Neutrophil (primary cell): ENCODE measurements at regions not wholly inside any gene's neighbourhood (a gene's known extent, or its start where the extent isn't known, plus 50 kb on each side); places are given as distances from the start of the nearest gene placed in this dataset.
A peak's percentile ranks its signal among the peaks of the same experiment; 100 is the strongest.

ENCODE experiments used
- H3K27ac ChIP-seq: fragments of 200-600 bp; sonication (generic); 2 replicates; pipeline ENCODE4 v1.5.1; 2016; ENCODE audit warnings: mild to moderate bottlenecking, moderate library complexity
- H3K27me3 ChIP-seq: fragments of 200-600 bp; sonication (generic); 2 replicates; pipeline ENCODE4 v1.6.0; 2016; ENCODE audit warnings: mild to moderate bottlenecking
- H3K36me3 ChIP-seq: fragments of 200-600 bp; sonication (generic); 2 replicates; pipeline ENCODE4 v1.5.1; 2017
- H3K4me1 ChIP-seq, 2 experiments: fragments of 200-600 bp in 1 of 2; sonication (generic) in 1 of 2; 1 replicate in 1 of 2; 2 replicates in 1 of 2; pipeline versions ENCODE4 v1.5.1 to v1.6.1; 2013 to 2016; ENCODE audit warnings: low read depth in 1 of 2, low read length in 1 of 2, mild to moderate bottlenecking in 1 of 2, moderate library complexity in 1 of 2; ENCODE audit not compliant: control insufficient read depth in 1 of 2, insufficient read depth in 1 of 2
- H3K4me3 ChIP-seq, 2 experiments: fragments of 200-600 bp in 1 of 2; sonication (generic) in 1 of 2; 1 replicate in 1 of 2; 2 replicates in 1 of 2; pipeline ENCODE4 v1.5.1; 2013 to 2016; ENCODE audit warnings: low read depth in 1 of 2, low read length in 1 of 2, mild to moderate bottlenecking in 1 of 2, moderate library complexity in 1 of 2
- H3K9me3 ChIP-seq: fragments of 200-600 bp; sonication (generic); 2 replicates; pipeline ENCODE4 v1.5.1; 2016
- CTCF ChIP-seq: fragments of 200-600 bp; sonication (generic); IDR thresholded peaks from 2 replicates; pipeline ENCODE4 v1.5.1; 2016; ENCODE audit warnings: antibody characterized with exemption

GRCh38 chr15:39321977-39322376, 258.9 kb upstream of the THBS1 start:
- no peak overlapping the region for H3K27ac ChIP-seq
- H3K9me3 ChIP-seq, result no peaks in the 10 kb centered on the region
- H3K36me3 ChIP-seq, result no peaks in the 10 kb centered on the region
- H3K27me3 ChIP-seq, result no peaks in the 10 kb centered on the region
- no peak for TF ChIP-seq CTCF
- no peak overlapping the region for H3K4me3 ChIP-seq
- peaks cover 15 to 17% of the 10 kb centered on the region in 2 experiments for H3K4me1 ChIP-seq

- H3K27ac ChIP-seq, result no peak overlapping the region
- H3K4me3 ChIP-seq, result no peak overlapping the region
- H3K4me1 ChIP-seq, result peaks cover 26 to 29% of the 10 kb centered on the region in 2 experiments
- no peaks in the 10 kb centered on the region for H3K36me3 ChIP-seq
- TF ChIP-seq CTCF, result no peak
- H3K27me3 ChIP-seq, result no peaks in the 10 kb centered on the region
- H3K9me3 ChIP-seq, result no peaks in the 10 kb centered on the region
Observed at GRCh38 chr15:39323157-39323556, 257.7 kb upstream of the THBS1 start.

GRCh38 chr15:39323706-39324105, 257.2 kb upstream of the THBS1 start:
- Histone ChIP-seq H3K36me3 (no peaks in the 10 kb centered on the region), H3K27me3 (no peaks in the 10 kb centered on the region), H3K4me3 (no peak overlapping the region), H3K4me1 (peaks cover 31 to 34% of the 10 kb centered on the region in 2 experiments), H3K9me3 (no peaks in the 10 kb centered on the region), H3K27ac (no peak overlapping the region)
- no peak for TF ChIP-seq CTCF

- H3K27me3 ChIP-seq, result no peaks in the 10 kb centered on the region
- peak overlapping the region; percentile 70 for H3K27ac ChIP-seq
- peak overlapping the region in 1 of 2 experiments; percentile 6 for H3K4me3 ChIP-seq
- no peak for TF ChIP-seq CTCF
- H3K36me3 ChIP-seq, result no peaks in the 10 kb centered on the region
- H3K4me1 ChIP-seq, result peaks cover 48 to 62% of the 10 kb centered on the region in 2 experiments
- no peaks in the 10 kb centered on the region for H3K9me3 ChIP-seq
Observed at GRCh38 chr15:39326306-39326975, 254.4 kb upstream of the THBS1 start.

GRCh38 chr15:39327005-39327730, 253.7 kb upstream of the THBS1 start:
- no peaks in the 10 kb centered on the region for H3K27me3 ChIP-seq
- no peak for TF ChIP-seq CTCF
- H3K9me3 ChIP-seq, result no peaks in the 10 kb centered on the region
- H3K4me3 ChIP-seq, result peak overlapping the region; percentile 1 to 6
- H3K36me3 ChIP-seq, result no peaks in the 10 kb centered on the region
- H3K4me1 ChIP-seq, result peaks cover 48 to 65% of the 10 kb centered on the region in 2 experiments
- peak overlapping the region; percentile 70 for H3K27ac ChIP-seq
